LNCaP clone FGC (cell line): ENCODE measurements at regions not wholly inside any gene's neighbourhood (a gene's known extent, or its start where the extent isn't known, plus 50 kb on each side); places are given as distances from the start of the nearest gene placed in this dataset.
"Not testable (repeated sequence)": the region's sequence is repeated elsewhere in the genome, so short reads cannot be mapped to it uniquely, and the experiment has no call there.

Experiments
- DNase-seq: peaks from one replicate; pipeline ENCODE4 v3.0.0-alpha.2; 2011; ENCODE audit warnings: low read depth
- H3K4me3 ChIP-seq: 2 replicates; pipeline ENCODE4 v1.5.1; 2011; ENCODE audit warnings: mild to moderate bottlenecking, low read depth, low read length, control low read depth
- CTCF ChIP-seq: IDR thresholded peaks from 2 replicates; pipeline ENCODE4 v1.5.1; 2012; ENCODE audit warnings: mild to moderate bottlenecking; ENCODE audit not compliant: control insufficient read depth, insufficient read depth; ENCODE audit errors: extremely low read depth

- TF ChIP-seq CTCF, result no peak
- no peak for DNase-seq
- no peak overlapping the region for H3K4me3 ChIP-seq
These were observed 102.1 kb upstream of the TSC22D1 start for GRCh38 chr13:44678197-44678596.

GRCh38 chr13:44676534-44676933 is 100.4 kb upstream of the TSC22D1 start:
- no peak overlapping the region for H3K4me3 ChIP-seq
- DNase-seq, result no peak
- no peak for TF ChIP-seq CTCF

- DNase-seq, result no peak
- TF ChIP-seq CTCF, result no peak
- no peak overlapping the region for H3K4me3 ChIP-seq
These were observed 93.4 kb upstream of the TSC22D1 start for GRCh38 chr13:44669534-44669933.

GRCh38 chr13:44668688-44669087 is 92.6 kb upstream of the TSC22D1 start:
- H3K4me3 ChIP-seq, result no peak overlapping the region
- TF ChIP-seq CTCF, result no peak
- no peak for DNase-seq

DNA sequence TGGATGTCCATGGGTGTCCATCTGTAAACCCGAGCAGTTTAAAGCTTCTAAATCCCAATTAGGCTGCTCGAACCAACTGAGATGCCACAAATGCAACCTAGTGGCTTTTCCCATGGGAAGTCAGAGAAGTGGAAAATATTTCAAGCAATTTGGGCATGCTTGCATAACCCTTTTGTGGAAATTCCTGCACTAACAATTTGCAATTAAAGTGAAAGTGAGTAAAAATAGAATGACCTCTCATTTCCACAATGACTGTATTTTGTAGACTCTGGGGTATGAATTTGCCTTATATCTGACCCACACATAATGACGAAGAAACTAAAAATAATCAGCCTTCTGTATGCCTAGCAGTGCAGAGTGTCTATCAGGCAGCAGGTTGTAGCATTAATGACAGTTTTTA is 91.8 kb upstream of the TSC22D1 start:
- DNase-seq, result no peak
- no peak for TF ChIP-seq CTCF
- H3K4me3 ChIP-seq, result no peak overlapping the region

DNA sequence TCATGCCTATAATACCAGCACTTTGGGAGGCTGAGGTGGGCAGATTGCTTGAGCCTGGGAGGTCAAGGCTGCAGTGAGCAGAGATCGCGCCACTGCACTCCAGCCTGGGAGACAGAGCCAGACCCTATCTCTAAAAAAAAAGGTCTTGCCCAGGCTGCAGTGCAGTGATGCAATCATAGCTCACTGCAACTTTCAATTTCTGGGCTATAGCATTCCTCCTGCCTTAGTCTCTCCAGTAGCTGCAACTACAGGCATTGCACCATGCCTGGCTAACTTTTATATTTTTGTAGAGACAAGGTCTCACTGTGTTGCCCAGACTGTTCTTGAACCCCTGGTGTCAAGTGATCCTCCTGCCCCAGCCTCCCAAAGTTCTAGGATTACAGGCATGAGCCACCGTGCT is 90.4 kb upstream of the TSC22D1 start:
- DNase-seq, H3K4me3 ChIP-seq: not testable (repeated sequence)

GRCh38 chr13:44664308-44664707 is 88.2 kb upstream of the TSC22D1 start:
- TF ChIP-seq CTCF, result no peak
- DNase-seq, result no peak
- H3K4me3 ChIP-seq, result no peak overlapping the region

- no peak for DNase-seq
- no peak overlapping the region for H3K4me3 ChIP-seq
- no peak for TF ChIP-seq CTCF
These were observed 86.4 kb upstream of the TSC22D1 start for GRCh38 chr13:44662515-44662914.
